ENCODE measurements at regions not wholly inside any gene's neighbourhood (a gene's known extent, or its start where the extent isn't known, plus 50 kb on each side); places are given as distances from the start of the nearest gene placed in this dataset.

- TF ChIP-seq YY1 (IDR thresholded peaks at IDR 0.05; ENCODE audit: insufficient read depth, insufficient read length), result no peak
- no peak for TF ChIP-seq ZNF274 (IDR thresholded peaks at IDR 0.05; ENCODE audit: low read depth, low read length)
- no peak for TF ChIP-seq SUZ12 (IDR thresholded peaks at IDR 0.05; ENCODE audit: extremely low read depth, insufficient read depth, insufficient read length)
Measured at GRCh38 chr20:6580486-6580885, 187.0 kb upstream of the BMP2 start.

Data from NT2/D1 (cell line).